Embryonic facial prominence (tissue), 1 donor: ENCODE measurements at regions not wholly inside any gene's neighbourhood (a gene's known extent, or its start where the extent isn't known, plus 50 kb on each side); places are given as distances from the start of the nearest gene placed in this dataset.
"Not testable (repeated sequence)": the region's sequence is repeated elsewhere in the genome, so short reads cannot be mapped to it uniquely, and the experiment has no call there.

Source experiments
- DNase-seq: peaks from one replicate; pipeline ENCODE4 v3.0.0-alpha.2; 2016; ENCODE audit errors: extremely low spot score

DNA sequence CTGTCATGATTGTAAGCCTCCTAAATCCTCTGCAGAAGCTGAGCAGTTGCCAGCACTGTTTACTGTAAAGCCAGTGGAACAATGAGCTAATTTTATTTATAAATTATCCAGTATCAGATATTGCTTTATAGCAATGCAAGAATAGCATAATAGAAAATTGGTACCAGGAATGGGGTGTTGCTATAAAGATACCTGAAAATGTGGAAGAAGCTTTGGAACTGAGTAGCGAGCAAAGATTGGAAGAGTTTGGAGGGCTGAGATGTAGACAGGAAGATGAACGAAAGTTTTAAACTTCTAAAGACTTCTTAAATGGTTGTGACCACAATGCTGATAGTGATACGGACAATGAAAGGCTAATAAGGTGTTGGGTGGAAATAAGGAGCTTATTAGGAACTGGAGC lies 917.4 kb upstream of the POT1 start:
- no peak for DNase-seq

DNA sequence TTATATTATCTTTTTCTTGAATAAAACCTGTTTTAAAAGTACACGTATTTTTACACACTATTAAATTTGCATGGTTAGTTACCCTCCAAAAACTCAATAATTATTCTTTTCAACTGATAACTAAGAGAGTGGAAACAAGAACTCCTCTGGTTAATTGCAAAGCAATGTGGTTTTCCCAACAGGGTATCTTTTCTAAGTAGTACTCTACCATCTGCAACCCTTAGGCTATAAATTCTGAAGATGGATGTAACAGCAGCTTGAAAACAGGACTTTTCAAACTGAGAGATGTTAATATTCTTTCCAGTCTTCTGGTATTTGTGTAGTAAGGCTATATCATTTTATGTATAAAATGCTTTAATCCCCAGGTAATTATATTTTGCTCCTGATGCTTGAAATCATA lies 916.1 kb upstream of the POT1 start:
- DNase-seq = no peak

DNA sequence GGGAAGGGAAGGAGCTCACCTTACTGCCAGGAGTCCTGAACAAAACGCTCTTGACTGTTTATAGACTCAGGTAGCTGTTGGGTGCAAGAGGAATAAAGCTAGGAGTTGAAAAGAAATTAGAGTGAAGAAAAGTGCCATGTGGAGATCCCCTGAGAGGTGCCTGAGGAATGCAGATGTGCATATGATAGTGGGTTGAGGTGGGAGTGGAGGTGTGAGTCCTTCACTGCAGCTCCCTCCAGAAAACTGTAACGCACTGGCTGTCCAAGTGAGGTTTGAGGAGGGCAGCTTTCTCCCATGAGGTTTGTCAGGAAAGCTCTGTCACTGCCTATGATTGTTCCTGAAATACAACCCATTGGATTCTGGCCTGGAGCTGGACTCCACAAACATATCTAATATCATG lies 904.8 kb upstream of the POT1 start:
- DNase-seq = no peak

DNA sequence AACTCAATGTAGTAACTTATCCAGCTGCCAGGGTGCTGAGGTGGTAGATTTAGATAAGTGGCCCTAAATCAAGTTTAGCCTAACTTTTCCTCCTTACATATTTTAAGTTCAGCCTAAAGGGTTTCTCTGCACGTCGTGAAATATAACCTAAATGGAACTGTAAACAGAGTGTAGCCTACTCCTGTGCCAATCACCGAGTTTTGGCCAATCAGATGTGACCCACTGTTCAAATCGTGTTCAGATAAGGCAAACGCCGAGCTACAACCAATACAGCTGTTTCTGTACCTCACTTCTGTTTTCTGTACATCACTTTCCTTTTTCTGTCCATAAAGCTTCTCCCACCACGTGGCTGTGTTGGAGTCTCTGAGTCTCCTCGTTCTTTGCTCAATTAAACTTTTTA lies 904.2 kb upstream of the POT1 start:
- no peak for DNase-seq

DNA sequence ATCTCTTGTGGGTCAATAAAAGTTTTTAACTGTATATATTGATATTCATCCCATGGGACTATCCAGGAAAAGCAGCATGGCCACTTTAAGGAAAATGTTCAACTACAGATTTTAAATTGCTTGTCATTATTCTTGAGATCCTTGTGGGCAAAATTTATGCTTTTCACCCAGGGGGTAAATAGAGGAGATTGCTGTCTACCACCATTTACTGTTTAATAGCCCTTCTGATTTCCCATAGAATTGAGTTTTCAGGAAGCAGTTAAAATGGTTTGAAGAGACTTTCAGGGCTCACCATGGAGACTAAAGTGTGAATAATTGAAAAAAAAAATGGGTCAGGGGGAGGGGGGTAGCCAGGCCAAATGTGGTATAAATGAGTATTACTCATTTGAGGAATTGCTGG lies 901.1 kb upstream of the POT1 start:
- no peak for DNase-seq

DNA sequence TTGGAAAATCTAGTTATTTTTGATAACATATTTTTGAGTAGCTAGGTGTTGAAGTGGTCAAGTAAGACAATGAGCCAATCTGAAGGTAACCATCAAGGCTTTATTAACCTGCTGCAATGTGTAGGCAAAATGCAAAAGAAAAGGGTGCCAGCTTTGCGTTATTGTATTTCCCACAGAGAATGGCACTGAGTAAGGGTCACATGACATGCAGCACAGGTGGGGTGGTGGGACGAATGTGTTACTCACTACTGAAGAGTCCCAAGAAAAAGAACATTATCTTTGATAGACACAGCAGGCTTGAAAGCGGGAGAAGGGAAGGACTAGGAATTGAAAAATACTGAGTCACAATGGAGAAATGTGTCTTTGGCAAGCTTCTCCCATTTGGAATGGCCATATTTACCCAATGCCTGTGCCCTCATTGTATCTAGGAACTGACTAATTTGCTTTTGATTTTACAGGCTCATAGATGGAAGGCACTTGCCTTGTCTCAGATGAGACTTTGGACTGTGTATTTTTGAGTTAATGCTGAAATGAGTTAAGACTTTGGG lies 898.6 kb upstream of the POT1 start:
- no peak for DNase-seq

DNA sequence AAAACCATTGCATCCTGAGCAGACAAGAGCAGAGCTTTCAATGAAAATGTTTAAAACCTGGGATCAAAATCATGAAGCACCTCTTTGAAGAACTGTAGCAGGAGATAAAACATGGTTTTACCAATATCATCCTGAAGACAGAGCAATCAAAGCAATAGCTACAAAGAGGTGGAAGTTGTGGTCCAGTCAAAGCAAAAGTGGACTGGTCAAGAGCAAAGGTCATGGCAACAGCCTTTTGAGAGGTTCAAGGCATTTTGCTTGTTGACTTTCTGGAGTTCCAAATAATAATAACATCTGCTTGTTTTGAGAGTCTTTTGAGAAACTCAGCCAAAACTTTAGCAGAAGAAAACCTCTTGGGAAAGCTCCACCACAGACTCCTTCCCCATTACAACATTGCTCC lies 893.9 kb upstream of the POT1 start:
- no peak for DNase-seq

DNA sequence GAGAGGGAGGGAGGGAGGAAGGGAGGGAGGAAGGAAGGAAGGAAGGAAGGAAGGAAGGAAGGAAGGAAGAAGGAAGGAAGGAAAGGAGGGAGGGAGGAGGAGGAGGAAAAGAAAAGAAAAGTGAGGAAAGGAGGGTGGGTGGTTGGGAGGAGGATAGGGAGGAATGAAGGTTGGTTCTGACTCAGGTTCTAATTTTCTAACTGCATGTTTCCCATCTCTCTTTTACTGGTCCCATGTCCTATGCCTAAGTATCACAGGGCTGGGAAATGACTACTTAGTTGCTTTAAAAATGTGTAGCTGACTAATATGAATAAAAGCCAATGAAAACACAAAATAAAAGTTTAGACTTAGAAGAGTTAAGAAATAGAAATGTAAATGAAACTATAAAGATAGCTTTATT lies 890.9 kb upstream of the POT1 start:
- DNase-seq = no peak

DNA sequence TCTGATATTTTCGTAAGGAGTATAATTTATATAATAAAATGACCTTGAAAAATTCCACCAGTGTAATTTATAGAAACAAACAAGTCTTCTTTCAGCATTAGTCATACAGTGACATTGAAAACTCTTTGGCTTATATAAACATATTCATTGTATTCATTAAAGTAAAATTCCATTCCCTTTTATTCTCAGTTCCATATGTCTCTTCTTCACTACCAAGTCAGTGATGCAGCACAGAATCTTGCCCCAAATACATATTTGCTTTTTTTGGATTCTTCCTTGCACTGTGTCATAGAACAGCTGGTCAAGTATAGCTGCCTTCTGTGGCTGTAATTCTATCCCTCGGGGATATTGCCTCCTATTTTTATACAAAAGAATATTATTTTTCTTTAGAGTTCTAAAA lies 884.5 kb upstream of the POT1 start:
- DNase-seq = peak; percentile 15

DNA sequence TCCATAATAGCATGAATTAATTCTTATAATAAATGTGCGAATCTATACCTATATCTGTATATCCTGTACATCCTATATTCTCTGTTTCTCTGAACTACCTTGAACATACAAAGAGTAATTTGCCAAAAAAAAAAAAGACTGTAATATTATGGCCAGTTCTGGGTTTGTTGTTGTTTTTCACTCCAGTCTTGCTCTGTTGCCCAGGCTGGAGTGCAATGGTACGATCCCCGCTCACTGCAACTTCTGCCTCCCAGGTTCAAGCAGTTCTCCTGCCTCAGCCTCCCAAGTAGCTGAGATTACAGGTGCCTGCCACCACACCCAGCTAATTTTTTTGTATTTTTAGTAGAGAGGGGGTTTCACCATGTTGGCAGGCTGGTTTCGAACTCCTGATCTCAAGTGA lies 876.9 kb upstream of the POT1 start:
- DNase-seq = not testable (repeated sequence)

DNA sequence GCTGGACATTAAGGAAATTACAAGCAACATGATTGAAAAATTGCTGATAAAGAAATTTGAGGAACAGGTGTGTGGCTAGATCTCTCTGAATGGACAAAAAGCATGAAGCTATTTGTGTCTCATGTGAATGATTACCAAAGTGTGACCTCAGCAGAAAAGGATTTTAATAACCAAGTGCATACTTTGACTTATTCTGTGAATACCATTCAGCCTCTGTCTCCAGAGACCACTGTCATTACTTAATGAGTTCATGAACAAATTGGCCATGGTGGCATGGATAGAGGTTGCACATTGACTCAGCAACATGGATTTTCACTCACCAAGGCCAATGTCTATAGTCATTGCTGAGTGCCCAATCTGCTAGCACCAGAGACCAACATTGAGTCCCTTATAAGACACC lies 874.6 kb upstream of the POT1 start:
- no peak for DNase-seq

DNA sequence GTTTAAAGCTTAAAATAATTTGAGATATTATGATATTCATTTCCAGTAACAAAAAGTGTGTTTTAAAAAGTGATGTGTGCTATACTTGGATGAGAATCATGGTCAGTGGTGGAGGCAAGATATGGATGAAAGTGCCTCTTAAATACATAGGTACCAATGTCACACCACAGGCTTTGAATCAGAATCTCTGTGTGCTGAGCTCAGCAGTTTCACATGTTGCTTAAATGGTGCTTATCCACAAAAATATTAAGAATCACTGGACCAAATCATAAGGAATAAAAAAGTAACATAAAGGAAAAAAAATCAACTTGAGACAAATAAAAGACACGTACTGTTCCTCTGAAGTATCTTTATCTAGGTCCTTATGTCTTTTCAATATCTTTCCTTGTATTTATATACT lies 850.5 kb upstream of the POT1 start:
- DNase-seq = no peak

DNA sequence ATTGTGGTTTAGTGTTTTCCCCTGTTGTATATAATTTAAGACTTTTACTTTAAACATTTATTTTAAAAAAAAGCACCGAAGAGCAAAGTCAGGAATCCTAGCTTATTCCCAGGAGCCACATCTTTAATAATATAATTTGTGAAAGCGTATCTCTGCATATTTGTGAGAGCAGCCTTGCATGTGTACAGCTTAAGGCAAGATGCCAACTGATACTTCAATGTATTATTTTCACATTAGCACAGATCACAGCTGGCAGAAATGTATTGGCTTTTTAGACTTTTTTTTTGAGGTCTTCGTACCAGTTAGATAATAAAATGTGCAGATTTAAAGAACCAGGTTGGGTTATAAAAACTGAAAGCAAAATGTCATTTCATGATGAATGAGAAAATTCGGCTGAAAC lies 845.7 kb upstream of the POT1 start:
- DNase-seq = no peak

DNA sequence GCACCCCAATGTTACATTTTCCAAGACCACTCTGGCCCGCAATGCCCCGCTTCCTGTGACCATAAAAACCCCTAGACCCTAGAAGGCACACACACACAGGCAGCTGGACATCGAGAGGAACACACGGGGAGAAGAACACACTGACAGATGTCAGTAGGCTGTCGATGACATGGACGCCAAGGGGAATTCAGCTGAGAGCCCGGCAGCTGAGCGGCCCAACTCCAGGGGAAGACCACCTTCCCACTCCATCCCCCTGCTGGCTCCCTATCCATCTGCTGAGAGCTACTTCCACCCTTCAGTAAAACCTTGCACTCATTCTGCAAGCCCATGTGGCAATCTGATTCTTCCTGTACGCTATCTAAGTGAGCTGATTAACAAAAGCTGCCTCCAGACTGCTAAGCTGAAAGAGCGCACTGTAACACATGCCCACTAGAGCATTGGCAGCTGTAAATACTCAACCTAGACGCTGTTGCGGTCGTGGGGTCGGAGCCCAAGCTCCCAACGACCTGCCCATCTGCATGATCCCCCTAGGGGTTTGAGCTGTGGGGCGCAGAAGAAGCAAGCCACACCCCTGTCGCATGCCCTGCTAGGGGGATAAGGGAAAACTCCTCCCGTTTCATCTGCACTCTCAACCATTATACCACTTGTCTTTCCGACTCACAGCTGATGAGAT lies 843.6 kb upstream of the POT1 start:
- no peak for DNase-seq

DNA sequence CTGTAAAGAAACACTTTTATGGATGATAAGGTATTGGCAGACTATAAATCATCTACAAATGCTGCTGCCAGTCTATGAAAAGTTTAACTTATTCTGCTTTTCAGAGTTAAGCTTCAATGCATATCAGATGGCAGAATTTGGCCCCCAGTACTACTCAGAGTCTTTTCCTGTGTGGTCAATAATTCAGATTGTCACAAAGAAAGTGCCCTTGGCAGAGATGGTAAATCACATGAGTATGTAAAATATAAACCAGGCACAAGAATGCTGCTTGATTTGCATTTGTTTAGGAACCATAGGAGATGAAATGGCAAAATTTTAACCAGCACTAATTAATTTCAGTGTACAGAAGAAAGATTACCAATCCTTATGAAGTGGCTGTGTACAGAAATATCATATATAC lies 818.3 kb upstream of the POT1 start:
- no peak for DNase-seq

DNA sequence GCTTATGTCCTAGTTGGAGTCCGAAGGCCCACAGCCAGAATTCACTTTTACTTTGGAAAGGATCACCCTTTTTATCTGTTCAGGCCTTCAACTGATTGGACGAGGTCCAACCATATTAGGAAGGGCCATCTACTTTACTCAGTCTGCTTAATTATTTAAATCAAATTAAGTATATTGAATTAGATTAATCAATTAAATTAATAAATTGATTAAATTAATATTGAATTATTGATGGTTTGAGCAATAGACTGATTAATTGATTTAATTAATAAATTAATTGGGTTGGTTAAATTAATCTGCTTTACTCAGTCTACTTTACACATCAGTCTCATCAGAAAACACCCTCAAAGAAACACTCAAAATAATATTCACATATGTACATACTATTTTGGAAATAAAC lies 816.9 kb upstream of the POT1 start:
- no peak for DNase-seq

DNA sequence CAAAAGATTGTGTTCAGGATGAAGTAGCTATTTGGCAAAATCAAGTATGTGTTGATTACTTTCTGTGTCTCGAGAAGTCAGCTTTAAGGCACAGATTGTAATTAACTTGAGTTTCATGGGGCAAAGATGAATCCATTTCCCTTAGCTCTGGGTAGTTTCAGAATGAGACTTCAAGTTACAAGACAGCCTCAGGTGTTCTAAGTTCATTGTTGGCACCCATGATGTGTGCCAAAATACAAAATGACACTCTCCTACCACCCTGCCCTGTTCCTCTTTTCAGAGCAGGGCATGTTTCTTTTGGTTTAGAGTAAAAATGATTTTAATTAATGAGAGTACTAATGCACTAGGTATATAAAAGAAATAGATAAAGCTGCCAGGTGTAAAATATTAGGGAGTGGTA lies 797.6 kb upstream of the POT1 start:
- no peak for DNase-seq

DNA sequence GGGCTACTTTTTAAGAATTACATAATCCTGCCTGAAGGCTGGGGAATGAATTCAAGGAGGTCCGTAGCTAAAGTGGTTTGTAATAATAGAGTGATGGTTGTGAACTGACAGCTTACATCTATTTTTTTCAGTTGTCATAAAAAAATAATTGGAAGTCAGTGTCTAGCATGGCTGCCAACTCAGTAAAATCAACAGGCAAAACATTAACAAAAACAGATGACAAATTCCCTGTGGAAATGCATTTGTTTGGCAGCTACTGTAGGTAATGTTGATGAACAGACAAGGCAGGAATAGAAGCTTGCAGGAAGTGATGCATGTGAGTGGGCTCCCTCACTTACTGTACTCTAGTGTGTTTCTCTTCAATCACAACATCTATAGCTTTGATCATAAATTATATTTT lies 766.0 kb upstream of the POT1 start:
- no peak for DNase-seq

DNA sequence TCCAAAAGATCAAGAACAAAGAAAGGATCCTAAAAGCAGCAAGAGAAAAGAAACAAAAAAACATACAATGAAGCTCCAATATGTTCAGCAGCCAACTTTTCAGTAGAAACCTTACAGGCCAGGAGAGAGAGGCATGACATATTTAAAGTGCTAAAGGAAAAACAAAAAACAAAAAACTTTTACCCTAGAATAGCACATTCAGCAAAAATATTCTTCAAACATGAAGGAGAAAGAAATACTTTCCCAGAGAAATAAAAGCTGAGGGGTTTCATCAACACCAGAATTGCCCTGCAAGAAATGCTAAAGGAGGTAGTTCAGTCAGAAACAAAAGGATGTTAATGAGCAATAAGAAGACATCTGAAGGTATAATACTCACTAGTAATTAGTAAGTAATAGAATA lies 753.5 kb upstream of the POT1 start:
- no peak for DNase-seq

DNA sequence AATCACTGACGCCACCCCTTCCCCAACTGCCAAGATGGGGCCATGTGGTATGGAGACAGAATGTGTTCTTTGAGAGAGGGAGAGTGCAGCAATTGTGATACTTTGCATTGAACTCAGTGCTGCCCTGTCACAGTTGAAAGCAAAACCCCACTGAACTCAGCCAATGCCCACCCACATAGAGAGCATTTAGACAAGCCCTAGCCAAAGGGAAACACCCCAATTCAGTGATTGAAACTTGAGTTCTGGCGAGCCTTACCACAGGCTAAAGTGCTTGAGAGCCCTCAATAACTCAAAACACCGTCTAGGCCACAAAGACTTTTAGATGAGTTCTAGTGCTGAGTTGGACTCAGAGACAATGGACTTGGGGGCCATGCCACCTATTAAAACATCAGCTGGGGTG lies 751.9 kb upstream of the POT1 start:
- no peak for DNase-seq

DNA sequence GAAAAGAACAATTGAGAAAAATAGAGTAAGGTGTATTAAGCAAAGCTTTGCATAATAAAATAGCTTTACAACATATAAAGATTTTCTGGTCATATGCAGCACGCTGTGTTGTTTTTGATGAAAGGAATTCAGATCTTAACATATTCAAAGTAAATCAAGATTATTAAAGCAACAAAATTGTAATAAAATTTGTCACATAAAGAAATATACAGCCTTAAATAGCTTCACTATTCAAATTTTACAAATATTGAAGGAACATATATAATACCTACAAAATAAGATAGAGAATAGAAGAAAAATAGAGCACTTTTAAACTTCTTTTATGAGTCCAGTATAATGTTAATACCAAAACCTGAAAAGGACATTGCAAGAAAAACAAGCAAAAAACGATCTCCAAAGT lies 749.1 kb upstream of the POT1 start:
- DNase-seq = no peak

DNA sequence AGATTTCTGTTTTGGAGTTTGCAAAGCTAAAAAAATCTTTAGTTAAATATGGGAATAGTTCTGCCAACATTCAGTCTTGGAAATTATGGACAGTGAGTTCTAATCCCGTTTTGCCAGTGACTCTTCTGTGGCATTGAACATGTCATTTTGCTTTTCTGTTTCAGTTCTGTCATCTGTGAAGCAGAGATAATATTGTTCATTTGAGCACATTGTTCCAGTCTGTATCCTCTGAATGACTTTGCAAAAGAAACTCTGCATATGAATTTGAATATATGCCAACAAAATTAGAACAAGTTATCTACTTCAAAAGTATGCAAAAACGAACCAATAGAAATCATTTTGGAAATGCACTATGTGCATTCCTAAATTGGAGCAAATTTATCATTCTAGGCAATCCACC lies 746.0 kb upstream of the POT1 start:
- no peak for DNase-seq

DNA sequence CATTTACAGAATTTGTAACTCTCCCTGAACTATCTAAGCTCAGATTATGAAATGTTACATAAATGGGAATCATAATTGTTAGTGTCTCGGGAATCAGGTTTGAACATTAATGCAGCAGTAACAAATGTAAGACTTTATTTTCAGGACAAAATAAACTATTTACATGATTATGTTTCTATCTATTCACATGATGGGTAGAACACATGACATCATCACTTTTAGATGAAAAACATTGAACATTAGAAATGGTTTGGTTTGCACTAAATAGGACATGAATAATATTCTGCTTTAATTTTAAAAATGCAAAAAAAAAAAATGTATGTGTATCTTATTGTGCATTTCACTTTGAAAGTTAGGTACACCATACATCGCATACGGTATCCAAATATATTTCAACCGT lies 745.5 kb upstream of the POT1 start:
- no peak for DNase-seq

DNA sequence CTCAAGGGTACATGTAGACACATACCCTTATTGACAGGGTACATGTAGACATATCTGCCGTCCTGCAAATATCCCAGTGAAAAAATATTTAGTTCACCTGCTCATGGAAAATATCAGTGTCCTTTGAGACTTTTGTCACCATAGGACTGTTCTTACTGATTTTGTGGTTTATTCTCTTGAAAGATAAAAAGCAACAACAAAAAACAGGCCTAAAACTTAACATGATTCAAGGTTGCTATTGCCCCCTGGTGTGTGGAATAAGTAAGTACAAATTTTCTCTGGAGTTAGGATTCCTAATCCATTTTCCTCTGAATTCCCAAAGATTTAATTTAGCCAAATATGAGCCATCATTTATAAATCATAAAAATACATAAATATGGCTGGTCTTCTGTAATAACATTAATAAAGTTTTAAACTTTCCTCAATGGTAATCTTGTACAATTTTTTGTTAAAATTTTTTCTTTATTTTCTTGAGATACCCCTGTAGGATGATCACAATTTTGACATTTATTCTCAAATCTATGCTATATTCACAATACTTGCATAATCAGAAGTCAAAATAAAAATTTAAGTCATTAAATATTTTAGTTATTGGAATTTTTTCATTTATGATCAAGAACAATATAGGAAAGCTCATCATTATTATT lies 741.4 kb upstream of the POT1 start:
- DNase-seq = no peak
